H1 (cell line): ENCODE measurements at regions not wholly inside any gene's neighbourhood (a gene's known extent, or its start where the extent isn't known, plus 50 kb on each side); places are given as distances from the start of the nearest gene placed in this dataset.

ENCODE experiments used
- POLR2A ChIP-seq, 2 experiments: IDR thresholded peaks; 1 replicate in 1 of 2; 2 replicates in 1 of 2; pipeline ENCODE4 v1.6.1; 2011; ENCODE audit warnings: low read depth in 2 of 2, low read length in 2 of 2, mild to moderate bottlenecking in 2 of 2; ENCODE audit errors: control extremely low read depth in 1 of 2
- RAD21 ChIP-seq, 2 experiments: IDR thresholded peaks in 1 of 2; conservative IDR thresholded peaks in 1 of 2; 2 replicates each; pipeline ENCODE4 v1.6.1; 2011; ENCODE audit warnings: low read depth in 2 of 2, low read length in 2 of 2, improper control_type of control experiment in 1 of 2, inconsistent platforms in 1 of 2, mild to moderate bottlenecking in 1 of 2, moderate library complexity in 1 of 2
- SIX5 ChIP-seq: IDR thresholded peaks from 2 replicates; pipeline ENCODE4 v1.6.1; 2011; ENCODE audit warnings: mild to moderate bottlenecking, low read depth, low read length
- TF ChIP-seq, protein P1 (sequence below): IDR thresholded peaks from 2 replicates; pipeline ENCODE4 v1.6.1; 2011; ENCODE audit warnings: low read length, improper control_type of control experiment

DNA sequence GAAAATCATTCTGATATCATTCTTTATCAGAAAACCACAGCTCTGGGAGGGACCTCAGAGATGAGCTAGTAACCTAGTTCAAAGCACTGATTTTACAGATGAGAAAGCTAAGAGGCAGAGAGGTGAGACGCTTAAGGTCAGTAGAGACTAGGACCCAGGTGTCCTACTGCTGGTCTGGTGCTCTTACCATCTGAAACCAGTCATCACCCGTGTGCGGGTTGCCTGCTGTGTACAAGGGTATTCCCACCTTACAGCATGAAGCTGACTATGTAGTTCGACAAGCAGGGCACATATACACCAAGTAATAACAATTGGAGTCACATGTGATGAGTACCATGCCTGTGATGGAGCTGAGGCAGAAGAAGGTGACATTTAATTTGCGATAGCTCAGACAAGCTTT is 133.7 kb downstream of the ADAMTS15 start:
- TF ChIP-seq SIX5 (no peak), POLR2A (IDR thresholded peaks at IDR 0.05; ENCODE audit: control extremely low read depth in 1 of 2, low read depth in 2 of 2, low read length in 2 of 2) (no peak), RAD21 (IDR thresholded peaks at IDR 0.05 in 1 of 2, conservative IDR thresholded peaks at IDR 0.05 in 1 of 2; ENCODE audit: low read depth in 2 of 2, low read length in 2 of 2) (no peak)
- TF ChIP-seq, protein P1, sequence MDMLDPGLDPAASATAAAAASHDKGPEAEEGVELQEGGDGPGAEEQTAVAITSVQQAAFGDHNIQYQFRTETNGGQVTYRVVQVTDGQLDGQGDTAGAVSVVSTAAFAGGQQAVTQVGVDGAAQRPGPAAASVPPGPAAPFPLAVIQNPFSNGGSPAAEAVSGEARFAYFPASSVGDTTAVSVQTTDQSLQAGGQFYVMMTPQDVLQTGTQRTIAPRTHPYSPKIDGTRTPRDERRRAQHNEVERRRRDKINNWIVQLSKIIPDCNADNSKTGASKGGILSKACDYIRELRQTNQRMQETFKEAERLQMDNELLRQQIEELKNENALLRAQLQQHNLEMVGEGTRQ, result no peak
